H1 (cell line): ENCODE measurements at regions not wholly inside any gene's neighbourhood (a gene's known extent, or its start where the extent isn't known, plus 50 kb on each side); places are given as distances from the start of the nearest gene placed in this dataset.

Source experiments
- BCL11A ChIP-seq, 2 experiments: IDR thresholded peaks; one replicate each; pipeline ENCODE4 v1.6.1; 2011; ENCODE audit warnings: low read depth in 2 of 2, low read length in 2 of 2, mild to moderate bottlenecking in 2 of 2
- BRCA1 ChIP-seq: IDR thresholded peaks from 2 replicates; pipeline ENCODE4 v1.6.1; 2012; ENCODE audit warnings: low read depth, low read length, improper control_type of control experiment
- CTCF ChIP-seq, 3 experiments: IDR thresholded peaks; 1 replicate in 2 of 3; 2 replicates in 1 of 3; pipeline versions ENCODE4 v1.5.1 to v1.6.1; 2011; ENCODE audit warnings: low read length in 3 of 3, mild to moderate bottlenecking in 3 of 3, inconsistent platforms in 2 of 3, low read depth in 1 of 3, moderate library complexity in 1 of 3; ENCODE audit not compliant: insufficient read depth in 1 of 3; ENCODE audit errors: control extremely low read depth in 1 of 3
- EZH2 ChIP-seq: fragments of 200-600 bp; sonication (generic); IDR thresholded peaks from 2 replicates; pipeline ENCODE4 v1.7.1; 2012; ENCODE audit warnings: low read depth, mild to moderate bottlenecking, moderate library complexity, low read length, inconsistent platforms; ENCODE audit not compliant: severe bottlenecking
- GABPA ChIP-seq: IDR thresholded peaks from 2 replicates; pipeline ENCODE4 v1.6.1; 2011; ENCODE audit warnings: mild to moderate bottlenecking, low read length, moderate library complexity, borderline replicate concordance; ENCODE audit not compliant: insufficient read depth
- POLR2A ChIP-seq, 2 experiments: IDR thresholded peaks; 1 replicate in 1 of 2; 2 replicates in 1 of 2; pipeline ENCODE4 v1.6.1; 2011; ENCODE audit warnings: low read depth in 2 of 2, low read length in 2 of 2, mild to moderate bottlenecking in 2 of 2; ENCODE audit errors: control extremely low read depth in 1 of 2
- POLR2AphosphoS5 ChIP-seq: IDR thresholded peaks from 2 replicates; pipeline ENCODE4 v1.6.1; 2011; ENCODE audit warnings: low read depth, low read length
- RAD21 ChIP-seq, 2 experiments: IDR thresholded peaks in 1 of 2; conservative IDR thresholded peaks in 1 of 2; 2 replicates each; pipeline ENCODE4 v1.6.1; 2011; ENCODE audit warnings: low read depth in 2 of 2, low read length in 2 of 2, improper control_type of control experiment in 1 of 2, inconsistent platforms in 1 of 2, mild to moderate bottlenecking in 1 of 2, moderate library complexity in 1 of 2
- YY1 ChIP-seq: IDR thresholded peaks from 2 replicates; pipeline ENCODE4 v1.6.1; 2011; ENCODE audit warnings: low read depth, mild to moderate bottlenecking, low read length
- ZNF274 ChIP-seq: IDR thresholded peaks from 2 replicates; pipeline ENCODE4 v1.7.0; 2012; ENCODE audit warnings: low read length, borderline replicate concordance; ENCODE audit errors: extremely low read depth

GRCh38 chr18:22704586-22704918 lies 228.6 kb upstream of the RBBP8 start:
- TF ChIP-seq ZNF274 (no peak), CTCF (IDR thresholded peaks at IDR 0.05; ENCODE audit: control extremely low read depth in 1 of 3, insufficient read depth in 1 of 3, low read depth in 1 of 3, low read length in 3 of 3) (no peak), POLR2AphosphoS5 (no peak), YY1 (no peak), BCL11A (IDR thresholded peaks at IDR 0.05; ENCODE audit: low read depth in 2 of 2, low read length in 2 of 2) (no peak), EZH2 (no peak), RAD21 (IDR thresholded peaks at IDR 0.05 in 1 of 2, conservative IDR thresholded peaks at IDR 0.05 in 1 of 2; ENCODE audit: low read depth in 2 of 2, low read length in 2 of 2) (no peak), GABPA (no peak), POLR2A (IDR thresholded peaks at IDR 0.05; ENCODE audit: control extremely low read depth in 1 of 2, low read depth in 2 of 2, low read length in 2 of 2) (no peak), BRCA1 (no peak)
